GM18858 (cell line): ENCODE measurements at regions not wholly inside any gene's neighbourhood (a gene's known extent, or its start where the extent isn't known, plus 50 kb on each side); places are given as distances from the start of the nearest gene placed in this dataset.

Experiments used
- ATAC-seq: cut with Tn5 transposase; IDR thresholded peaks from one replicate; pipeline ENCODE4 v1.9.1; 2021; ENCODE audit not compliant: unreplicated experiment

DNA sequence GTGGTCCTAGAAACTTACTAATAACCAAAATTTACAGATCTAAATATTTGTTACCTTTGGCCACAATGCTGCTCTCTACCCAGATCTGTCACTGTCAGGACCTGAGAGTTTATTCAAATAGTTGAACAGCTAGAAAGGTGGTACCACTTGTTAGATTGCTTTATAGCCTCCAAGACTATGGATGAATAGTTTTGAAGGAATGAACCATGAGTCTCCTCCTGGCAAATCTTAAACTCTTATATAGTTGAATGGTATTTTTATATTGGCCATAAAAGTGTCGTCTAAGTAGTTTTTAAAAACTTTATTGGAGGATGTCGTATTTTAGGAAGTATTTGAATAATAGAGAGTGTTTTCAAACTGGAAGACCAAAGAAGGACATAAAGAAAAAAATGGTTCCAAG, 178.7 kb downstream of the AHR start:
- ATAC-seq: no peak

DNA sequence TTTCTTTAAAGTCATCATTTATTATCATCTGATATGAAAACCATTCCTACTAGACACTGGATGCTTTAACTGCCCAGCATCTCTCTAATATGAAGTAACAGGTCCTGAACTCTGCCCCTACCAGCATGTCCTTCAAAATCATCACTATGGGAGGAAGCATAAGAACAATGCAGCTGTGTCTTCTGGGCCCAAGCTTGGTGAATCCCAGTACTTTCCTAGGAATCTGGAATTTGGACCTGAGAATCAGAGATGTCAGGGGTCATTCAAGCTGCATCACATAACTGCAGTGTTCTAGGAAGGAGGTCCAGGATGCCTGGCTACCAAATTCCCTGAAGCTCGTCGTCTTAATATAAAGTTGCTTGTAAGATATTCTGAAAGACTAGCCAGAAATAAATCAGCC, 182.7 kb downstream of the AHR start:
- no peak for ATAC-seq

DNA sequence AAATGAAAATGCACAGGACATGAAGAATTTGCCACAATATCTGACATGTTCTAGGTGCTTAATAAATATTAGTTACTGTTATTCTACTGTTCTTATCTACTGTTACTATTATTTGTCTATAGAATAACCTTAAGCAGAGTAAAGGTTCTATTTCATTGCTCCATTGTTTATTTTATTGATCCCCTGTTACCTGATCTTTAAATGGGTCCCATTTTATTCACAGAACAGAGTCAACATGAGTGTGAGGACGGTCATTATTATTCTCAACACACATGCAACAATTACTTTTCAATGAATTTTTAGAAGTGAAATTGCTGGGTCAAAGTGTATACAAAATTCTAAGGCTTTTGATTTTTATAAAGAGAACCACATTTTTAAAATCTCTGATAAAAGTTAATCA, 186.9 kb downstream of the AHR start:
- no peak for ATAC-seq

DNA sequence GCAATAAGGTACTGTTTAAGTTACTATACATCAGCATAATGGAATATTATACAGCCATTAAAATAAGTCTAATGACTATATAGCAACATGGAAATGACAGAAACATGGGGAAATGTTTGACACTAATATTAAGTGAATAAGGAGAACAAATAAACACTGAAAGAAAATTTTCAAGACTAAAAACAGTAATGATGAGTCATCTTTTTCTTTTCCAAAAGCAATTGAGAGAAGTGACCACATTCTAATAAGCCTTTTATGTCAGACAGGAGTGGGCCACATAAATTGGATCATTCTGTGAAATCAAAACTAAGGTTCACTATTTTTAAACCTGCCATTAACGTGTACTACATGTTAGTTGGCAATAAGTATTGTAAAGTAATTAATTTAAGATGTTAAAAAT, 187.5 kb downstream of the AHR start:
- ATAC-seq: no peak

DNA sequence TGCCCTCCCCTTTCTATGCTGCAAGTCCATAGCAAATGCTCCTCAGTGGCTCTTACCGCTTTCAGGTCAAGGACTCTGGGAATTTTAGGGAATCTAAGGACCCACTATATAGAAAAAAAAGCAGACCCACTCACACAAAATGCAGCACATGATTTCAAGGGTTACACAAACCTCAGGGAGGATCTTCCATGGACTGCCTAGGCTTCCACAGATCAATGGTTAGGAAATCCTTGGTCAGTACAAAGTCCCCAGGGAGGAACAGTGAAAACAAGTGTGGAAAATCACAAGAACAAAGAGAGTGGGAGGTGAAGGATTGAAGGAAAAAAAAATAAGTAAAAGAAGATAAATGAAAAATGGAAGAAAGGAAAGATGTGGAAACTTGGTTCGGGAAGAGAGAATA, 188.4 kb downstream of the AHR start:
- ATAC-seq: no peak

DNA sequence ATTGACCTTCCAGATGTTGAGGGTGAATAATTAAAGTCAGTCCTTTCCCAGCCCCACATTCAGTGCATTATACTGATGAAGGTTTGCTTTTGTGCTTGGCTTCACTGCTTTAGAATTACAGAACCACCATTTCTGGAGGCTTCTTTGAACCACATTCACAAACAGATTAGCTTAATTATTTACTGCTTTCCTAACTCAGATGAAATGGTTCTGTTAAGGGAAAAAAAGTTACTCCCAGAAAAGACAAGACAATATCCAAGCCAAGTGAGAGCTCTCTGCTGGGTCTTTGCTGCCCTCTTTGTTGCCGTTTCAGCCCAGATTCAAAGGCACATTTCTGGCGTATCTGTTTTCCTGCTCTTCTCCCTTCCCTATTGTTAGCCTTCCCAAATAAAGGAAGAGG, 188.9 kb downstream of the AHR start:
- ATAC-seq: no peak

DNA sequence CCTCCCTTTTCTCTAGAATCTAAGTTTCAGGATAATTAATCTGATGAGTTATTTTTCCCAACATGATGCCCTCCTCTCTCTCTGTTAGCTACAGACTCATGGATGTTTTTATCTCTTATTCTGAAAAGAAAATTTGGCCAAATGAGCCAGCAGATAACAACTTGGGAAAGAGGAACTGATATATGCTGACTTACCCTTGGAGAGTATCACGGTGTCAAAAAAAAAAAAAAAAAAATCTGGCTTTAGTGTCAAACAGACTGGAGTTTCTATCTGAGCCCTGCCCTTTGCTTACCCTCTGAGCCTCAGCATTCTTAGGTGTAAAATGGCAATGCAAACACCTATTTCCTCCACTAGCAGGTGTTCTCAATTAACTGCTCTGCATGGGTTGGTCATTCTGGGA, 190.4 kb downstream of the AHR start:
- no peak for ATAC-seq

DNA sequence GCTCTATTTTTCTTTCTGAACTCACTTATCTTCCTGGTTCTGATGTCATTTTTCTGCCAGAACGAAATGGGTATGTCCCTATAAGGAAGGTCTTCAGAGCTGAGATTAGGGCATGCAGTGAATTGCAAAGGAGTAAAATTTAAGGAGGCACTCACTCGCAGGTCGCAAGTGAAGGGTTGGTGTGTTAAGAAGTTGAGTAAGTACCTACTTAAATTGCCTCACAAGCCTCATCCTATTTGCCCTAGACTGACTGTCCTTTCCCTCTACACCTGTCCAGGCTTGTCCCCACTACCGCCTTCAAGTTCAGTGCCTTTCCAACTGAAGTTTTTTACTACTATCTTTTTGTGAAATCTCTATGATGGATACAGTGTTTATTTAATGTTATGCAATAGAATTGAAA, 191.5 kb downstream of the AHR start:
- no peak for ATAC-seq

DNA sequence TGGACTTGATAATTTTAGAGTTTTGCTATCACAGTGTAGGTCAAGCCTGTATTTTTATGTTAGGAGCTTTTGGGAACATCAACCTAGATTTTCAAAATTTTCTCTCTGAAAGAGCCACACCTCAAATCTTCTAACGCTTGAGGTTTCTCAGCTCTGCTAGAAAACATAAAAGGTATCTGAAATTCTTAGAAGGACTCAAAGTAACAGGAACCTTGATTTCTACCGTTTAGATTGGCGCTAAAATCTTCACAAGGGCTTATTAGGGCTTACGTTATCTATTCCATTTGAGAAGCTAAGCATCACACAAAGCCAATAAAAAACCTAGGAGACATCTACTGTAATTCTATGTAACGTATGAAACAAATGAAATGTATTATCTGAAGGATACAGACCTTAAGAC, 192.4 kb downstream of the AHR start:
- ATAC-seq: no peak

DNA sequence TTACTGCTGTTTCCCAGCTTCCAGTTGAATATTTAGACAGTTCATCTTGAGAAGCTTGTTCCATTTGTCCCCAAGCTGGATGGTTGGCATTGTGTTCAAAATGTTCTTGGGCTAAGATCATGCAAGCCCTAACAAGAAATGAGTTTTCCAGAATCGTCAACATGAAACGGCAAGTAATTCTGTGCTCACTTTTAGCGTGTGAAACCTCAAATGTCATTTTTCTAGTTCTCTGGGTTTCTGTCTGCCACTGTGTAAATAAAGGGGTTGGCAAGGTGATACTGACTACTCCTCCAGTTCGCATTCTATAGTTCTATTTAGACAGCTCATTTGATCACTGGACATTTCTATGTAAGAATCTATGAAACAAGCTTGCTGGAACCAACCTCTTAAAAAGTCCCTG, 194.0 kb downstream of the AHR start:
- ATAC-seq: peak; percentile 54

DNA sequence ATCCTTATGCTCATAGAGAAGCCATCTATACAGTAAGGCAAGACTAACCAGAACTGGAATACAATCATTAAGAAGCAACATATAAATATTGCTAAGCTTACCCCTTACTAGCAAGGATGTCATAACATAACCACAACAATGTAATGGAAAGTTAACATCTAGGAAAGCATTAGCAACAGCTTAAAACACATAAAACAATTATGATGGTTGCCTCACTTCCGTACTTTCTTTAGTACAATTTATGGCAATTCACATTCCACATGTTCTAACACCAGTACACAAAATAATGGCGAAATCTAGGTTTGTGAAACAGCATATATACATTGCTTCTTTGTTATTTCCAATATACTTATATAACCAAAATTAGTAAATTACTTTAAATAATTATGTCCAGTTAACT, 195.0 kb downstream of the AHR start:
- no peak for ATAC-seq

DNA sequence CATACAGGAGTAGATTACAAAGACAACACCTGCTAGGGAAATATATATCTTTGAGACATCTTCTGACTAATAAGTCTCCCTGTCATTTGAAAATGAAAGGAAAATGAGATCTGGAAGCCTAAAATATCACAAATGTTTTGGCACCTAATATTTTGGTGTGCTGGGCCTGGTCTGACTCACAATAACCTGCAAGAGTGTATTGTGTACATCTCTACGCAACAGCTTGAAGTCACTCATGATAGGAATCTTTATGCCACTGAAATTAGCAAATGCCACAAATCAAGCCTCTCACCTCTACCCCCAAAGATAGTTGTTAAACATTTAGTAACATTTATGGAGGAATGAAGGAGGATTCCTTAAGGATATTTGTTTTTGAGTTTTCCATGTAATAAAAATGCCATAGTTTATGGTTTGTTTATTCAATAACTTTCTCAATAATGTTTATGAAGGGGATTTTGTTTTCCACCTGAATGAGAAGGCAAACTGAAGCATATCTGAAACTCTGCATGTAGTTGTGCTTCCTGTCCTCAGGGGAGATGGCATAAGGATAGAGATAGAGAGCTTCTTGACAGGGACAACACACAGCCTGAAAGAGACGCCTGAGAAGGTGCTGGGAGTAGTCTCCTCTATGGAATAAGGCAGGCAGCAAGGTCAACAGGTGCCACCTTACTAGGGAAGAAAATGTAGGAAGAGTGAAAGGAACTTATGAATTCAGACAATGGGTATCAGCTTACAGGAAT, 197.4 kb downstream of the AHR start:
- peak; percentile 56 for ATAC-seq

DNA sequence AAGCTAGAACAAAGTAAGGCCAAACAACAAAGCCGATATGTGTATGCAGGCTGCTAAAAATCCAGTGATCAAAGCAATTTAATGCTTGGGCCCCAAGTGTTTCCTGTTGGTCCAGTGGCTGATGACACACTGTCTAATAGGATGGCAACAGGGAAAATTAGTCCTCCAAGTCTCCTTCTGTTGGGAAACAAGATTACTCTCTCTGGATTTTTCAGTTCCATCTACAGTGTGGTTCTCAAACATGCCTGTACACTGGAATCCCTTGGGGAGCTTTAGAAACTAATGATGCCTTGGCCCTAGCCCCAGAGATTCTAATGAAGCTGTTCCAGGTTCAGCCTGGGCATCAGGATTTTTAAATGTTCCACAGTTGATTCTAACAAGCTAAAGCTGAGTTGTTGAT, 198.7 kb downstream of the AHR start:
- ATAC-seq: no peak

DNA sequence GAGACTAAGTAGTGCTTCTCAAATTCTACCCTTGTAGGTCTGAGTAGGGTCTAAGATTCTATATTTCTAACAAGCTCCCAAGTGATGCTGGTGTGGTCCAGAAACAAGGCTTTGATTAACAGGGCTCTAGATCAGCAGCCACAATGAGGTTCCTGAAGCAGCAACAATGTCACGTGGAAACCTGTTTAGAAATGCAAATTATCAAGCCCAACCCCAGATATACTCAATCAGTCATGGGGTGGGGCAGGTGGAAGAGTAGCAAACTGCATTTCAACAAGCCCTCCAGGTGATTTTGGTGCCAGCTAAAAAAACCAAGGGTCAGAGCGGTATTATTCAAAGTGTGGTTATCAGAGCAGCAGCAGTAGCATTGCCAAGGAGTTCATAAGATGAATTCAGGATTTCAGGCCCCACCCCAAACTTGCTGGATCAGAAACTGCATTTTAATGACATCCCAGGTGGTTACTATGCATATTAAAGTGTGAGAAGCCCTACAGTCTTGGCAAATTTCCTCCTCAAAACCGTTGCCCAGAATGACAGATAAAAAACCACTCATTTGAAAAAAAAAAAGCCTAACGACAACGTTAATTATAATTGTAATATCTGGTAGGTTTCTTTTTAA, 199.2 kb downstream of the AHR start:
- no peak for ATAC-seq

DNA sequence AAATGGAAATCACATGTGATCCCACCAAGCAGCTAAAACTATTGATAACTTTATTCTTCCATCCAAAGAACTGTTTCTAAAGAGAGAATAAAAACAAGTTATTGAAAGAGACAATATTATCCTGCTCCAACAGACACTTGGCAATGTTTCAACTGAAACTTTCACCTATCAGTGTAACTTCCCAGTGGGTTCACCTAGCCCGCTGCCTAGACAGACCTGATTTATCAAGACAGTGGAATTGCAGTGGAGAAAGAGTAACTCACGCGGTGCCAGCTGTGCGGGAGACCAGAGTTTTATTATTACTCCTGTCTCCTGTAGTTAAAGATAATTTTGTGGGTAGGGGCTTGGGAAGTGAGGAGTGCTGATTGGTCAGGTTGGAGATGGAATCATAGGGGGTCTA, 199.8 kb downstream of the AHR start:
- no peak for ATAC-seq

DNA sequence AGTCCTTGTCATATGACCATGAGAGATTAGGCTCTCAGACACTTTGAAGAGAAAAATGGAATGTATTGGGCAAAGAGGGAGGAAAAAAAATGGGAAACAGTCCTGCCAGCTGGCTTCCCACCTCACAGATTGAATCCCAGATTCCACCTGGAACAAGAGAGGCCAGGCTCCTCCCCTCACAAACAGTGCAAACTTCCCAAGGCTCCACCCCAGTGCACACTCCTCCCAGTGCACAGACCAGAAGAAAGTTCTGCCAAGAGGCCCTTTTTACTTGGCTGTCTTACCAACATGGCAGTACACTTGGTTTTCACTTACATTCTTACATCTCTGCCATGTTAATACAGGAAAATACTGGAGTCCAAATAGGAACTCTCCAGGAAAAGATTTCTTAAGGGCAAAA, 202.3 kb downstream of the AHR start:
- ATAC-seq: no peak

DNA sequence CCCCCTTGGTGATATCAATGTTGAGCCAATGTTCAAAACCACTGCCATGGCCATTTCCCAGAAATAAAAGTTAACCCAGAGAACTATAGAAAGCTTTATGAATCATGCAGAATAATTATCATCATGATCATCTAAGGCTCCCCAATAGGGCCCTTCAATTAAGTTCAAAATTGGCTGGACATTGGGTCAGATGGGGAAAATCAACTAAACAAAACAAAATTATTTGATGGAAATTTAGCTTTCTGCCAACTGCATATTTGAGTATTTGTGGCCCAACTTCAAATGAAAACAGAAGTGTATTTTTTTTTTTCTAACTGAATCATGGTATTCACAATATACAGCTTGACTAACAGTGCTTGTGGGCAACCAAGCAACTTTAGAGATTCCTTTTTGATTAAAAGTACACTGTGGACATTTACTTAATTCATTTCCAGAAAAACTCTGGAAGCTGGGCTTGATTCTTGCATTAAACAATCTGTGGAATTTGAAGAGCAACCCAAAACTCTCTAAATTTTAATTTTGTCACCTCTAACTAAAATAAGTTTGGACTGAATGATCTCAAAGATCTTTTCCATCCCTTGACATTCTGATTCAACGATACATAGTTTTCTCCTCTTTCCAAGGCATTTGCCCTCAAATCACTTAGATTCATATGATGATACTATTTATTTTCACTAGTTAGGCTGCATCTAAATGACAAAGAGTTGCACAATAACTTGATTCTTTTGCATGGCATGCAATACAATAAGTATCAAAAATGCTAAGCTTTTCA, 203.2 kb downstream of the AHR start:
- no peak for ATAC-seq

DNA sequence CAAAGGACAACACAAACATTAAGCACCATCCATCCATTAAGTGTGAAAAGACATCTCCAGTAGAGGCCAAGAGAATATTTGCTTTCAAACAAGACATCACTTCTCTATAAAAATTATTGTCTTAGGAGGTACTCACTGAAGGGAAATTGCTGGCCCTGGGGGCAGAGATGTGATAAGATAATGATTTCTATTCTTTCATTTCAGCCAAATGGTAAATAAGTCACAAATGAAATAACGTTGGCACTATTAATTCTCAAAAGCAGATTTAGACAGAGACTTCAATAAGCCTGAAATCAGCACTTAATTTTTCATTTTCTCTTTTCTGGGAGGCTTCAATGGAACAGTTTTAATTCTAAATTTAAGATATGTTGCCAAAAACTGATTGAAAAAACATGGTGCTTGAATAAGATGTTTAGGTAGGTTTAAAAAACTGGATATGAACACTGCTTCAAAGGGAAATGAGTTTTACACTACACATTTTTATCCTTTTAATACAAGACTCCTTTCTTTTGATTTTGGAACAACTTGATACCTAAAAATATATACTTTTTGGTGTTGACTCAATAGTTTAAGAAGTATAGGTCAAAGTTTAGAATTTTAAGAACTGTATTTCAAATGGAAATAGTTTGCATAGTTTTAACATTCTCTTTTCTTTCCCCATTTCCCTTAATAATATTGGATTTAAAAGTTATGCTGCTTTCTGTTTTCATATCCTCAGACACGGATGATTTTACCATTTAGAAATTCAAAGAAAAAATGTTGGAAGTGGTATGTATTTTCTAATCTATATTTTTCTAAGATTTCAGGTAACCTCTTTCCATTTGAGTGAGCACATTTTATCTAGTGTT, 204.0 kb downstream of the AHR start:
- ATAC-seq: no peak

DNA sequence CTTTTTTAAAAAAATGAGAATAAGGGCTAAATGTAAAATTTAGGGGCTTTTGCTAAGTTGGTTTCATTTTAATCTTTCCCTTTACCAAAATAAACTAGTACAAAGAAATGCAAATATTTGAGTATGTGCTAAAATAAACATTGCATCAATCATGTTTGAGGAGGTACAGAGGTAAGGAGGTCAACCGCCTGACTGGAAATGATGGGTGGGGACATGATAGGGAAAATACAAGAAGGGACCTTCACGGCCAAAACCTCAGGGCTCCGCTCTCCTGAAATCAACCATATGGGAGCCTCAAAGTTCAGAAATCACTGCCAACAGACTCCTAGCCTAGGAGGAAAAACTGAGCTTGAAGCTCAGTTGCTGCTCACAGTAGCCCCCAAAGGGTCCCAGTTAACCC, 207.6 kb downstream of the AHR start:
- peak; percentile 92 for ATAC-seq

DNA sequence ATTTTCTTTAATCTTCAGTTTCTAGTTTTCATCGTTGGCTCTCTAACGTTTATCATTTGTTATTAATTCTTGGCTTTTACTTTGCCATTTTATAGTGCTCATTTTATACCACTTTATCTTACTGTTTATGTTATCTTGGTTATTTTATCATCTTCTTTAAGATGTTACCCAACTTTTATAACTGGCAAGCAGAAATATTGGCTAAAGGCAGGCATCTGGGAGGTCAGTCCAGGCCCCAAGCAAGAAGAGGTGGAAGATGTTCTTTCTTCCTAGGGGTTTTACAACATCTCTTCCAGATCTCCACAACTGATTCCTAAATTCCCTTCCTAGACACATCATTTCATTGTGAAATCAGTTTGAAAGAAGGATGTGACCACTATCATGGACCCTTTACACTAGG, 208.1 kb downstream of the AHR start:
- ATAC-seq: no peak

DNA sequence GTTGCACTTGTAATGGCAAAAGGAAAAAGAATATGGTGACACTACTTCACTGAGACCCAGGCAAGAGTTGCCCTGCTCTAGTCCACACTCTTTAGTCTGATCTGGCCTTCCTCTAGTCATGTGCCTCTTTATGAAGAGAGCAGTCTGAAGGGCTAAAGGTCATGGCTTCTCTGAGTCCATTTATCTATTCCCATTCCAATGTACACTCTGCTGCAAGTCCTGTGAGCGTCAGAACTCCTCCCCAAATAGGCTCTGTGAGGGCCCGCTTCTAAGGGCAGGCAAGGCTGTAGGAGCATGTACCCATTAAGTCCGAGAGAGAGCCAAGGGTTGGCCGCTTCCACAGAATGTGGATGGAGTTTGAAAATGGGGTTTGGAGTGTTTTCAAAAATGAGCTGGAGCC, 209.3 kb downstream of the AHR start:
- no peak for ATAC-seq
